ENCODE measurements at regions not wholly inside any gene's neighbourhood (a gene's known extent, or its start where the extent isn't known, plus 50 kb on each side); places are given as distances from the start of the nearest gene placed in this dataset.

- TF ChIP-seq, protein P1, sequence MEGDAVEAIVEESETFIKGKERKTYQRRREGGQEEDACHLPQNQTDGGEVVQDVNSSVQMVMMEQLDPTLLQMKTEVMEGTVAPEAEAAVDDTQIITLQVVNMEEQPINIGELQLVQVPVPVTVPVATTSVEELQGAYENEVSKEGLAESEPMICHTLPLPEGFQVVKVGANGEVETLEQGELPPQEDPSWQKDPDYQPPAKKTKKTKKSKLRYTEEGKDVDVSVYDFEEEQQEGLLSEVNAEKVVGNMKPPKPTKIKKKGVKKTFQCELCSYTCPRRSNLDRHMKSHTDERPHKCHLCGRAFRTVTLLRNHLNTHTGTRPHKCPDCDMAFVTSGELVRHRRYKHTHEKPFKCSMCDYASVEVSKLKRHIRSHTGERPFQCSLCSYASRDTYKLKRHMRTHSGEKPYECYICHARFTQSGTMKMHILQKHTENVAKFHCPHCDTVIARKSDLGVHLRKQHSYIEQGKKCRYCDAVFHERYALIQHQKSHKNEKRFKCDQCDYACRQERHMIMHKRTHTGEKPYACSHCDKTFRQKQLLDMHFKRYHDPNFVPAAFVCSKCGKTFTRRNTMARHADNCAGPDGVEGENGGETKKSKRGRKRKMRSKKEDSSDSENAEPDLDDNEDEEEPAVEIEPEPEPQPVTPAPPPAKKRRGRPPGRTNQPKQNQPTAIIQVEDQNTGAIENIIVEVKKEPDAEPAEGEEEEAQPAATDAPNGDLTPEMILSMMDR (conservative IDR thresholded peaks at IDR 0.05; ENCODE audit: low read depth, low read length), result no peak
- TF ChIP-seq EZH2 (IDR thresholded peaks at IDR 0.05; ENCODE audit: borderline replicate concordance, low read depth, low read length, poor library complexity, severe bottlenecking), result no peak
Observed at GRCh38 chr1:94677714-94678113, 136.2 kb upstream of the F3 start.

Measured in A673 (cell line).